GM23248 (cell line): ENCODE measurements at regions not wholly inside any gene's neighbourhood (a gene's known extent, or its start where the extent isn't known, plus 50 kb on each side); places are given as distances from the start of the nearest gene placed in this dataset.

ENCODE experiments used
- EZH2 ChIP-seq: fragments of 200-600 bp; sonication (generic); IDR thresholded peaks from 2 replicates; pipeline ENCODE4 v1.6.1; 2018; ENCODE audit warnings: antibody characterized with exemption, mild to moderate bottlenecking; ENCODE audit not compliant: insufficient read depth, poor library complexity, severe bottlenecking
- EZH2phosphoT487 ChIP-seq: fragments of 200-600 bp; sonication (generic); IDR thresholded peaks from 2 replicates; pipeline ENCODE4 v1.6.1; 2018; ENCODE audit warnings: antibody characterized with exemption, moderate library complexity, mild to moderate bottlenecking, low read depth; ENCODE audit not compliant: insufficient read depth

- TF ChIP-seq EZH2 (no peak), EZH2phosphoT487 (no peak)
These were observed 324.8 kb downstream of the MN1 start for GRCh38 chr22:27476729-27477128.
